Peyer's patch (tissue), 4 donors: ENCODE measurements at regions not wholly inside any gene's neighbourhood (a gene's known extent, or its start where the extent isn't known, plus 50 kb on each side); places are given as distances from the start of the nearest gene placed in this dataset.

Experiments used
- DNase-seq, 3 donors: peaks; one replicate each; pipeline ENCODE4 v3.0.0-alpha.2; 2017 to 2019
- H3K27ac ChIP-seq, 4 donors: fragments of 200-600 bp; sonication (generic); one replicate each; pipeline ENCODE4 v1.5.1; 2016 to 2019
- H3K27me3 ChIP-seq, 2 donors: fragments of 200-600 bp; sonication (generic); one replicate each; pipeline ENCODE4 v1.5.1; 2019
- H3K36me3 ChIP-seq, 3 donors: fragments of 200-600 bp; sonication (generic); one replicate each; pipeline ENCODE4 v1.5.1; 2016 to 2019
- H3K4me1 ChIP-seq, 4 donors: fragments of 200-600 bp; sonication (generic); one replicate each; pipeline ENCODE4 v1.5.1; 2016 to 2019
- H3K4me3 ChIP-seq, 4 donors: fragments of 200-600 bp; sonication (generic); 1 replicate in 3 of 4; 2 replicates in 1 of 4; pipeline ENCODE4 v1.5.1; 2016 to 2019; ENCODE audit warnings: mild to moderate bottlenecking in 1 of 4
- H3K9me3 ChIP-seq, 4 donors: fragments of 200-600 bp; sonication (generic); one replicate each; pipeline ENCODE4 v1.5.1; 2016 to 2019; ENCODE audit warnings: mild to moderate bottlenecking in 1 of 4
- CTCF ChIP-seq, 6 experiments: fragments of 450-650 bp in 4 of 6; fragments of 200-600 bp in 2 of 6; sonication (generic) in 1 of 6; IDR thresholded peaks; one replicate each; pipeline ENCODE4 v1.5.1; 2017 to 2019; ENCODE audit warnings: antibody characterized with exemption in 6 of 6, mild to moderate bottlenecking in 3 of 6, moderate library complexity in 1 of 6
- POLR2A ChIP-seq, 2 donors: fragments of 450-650 bp; IDR thresholded peaks; one replicate each; pipeline ENCODE4 v1.5.1; 2017; ENCODE audit warnings: antibody characterized with exemption in 2 of 2, mild to moderate bottlenecking in 2 of 2, moderate library complexity in 2 of 2

GRCh38 chrX:63466690-63467089 is 115.6 kb upstream of the SPIN4 start:
- TF ChIP-seq POLR2A (IDR thresholded peaks at IDR 0.05) (no peak), CTCF (IDR thresholded peaks at IDR 0.05) (no peak)
- Histone ChIP-seq H3K27ac (no peak overlapping the region), H3K4me1 (no peaks in the 10 kb centered on the region), H3K36me3 (no peaks in the 10 kb centered on the region), H3K27me3 (no peaks in the 10 kb centered on the region), H3K9me3 (no peaks in the 10 kb centered on the region), H3K4me3 (no peak overlapping the region)
- DNase-seq, result no peak

GRCh38 chrX:63458981-63459380 is 107.8 kb upstream of the SPIN4 start:
- Histone ChIP-seq H3K36me3 (no peaks in the 10 kb centered on the region), H3K4me1 (no peaks in the 10 kb centered on the region), H3K27me3 (no peaks in the 10 kb centered on the region), H3K4me3 (no peak overlapping the region), H3K9me3 (no peaks in the 10 kb centered on the region), H3K27ac (no peak overlapping the region)
- no peak for DNase-seq
- TF ChIP-seq POLR2A (IDR thresholded peaks at IDR 0.05) (no peak), CTCF (IDR thresholded peaks at IDR 0.05) (no peak)

- no peak overlapping the region for H3K4me3 ChIP-seq
- no peak for TF ChIP-seq CTCF (IDR thresholded peaks at IDR 0.05)
- TF ChIP-seq POLR2A (IDR thresholded peaks at IDR 0.05), result no peak
- H3K27me3 ChIP-seq, result no peaks in the 10 kb centered on the region
- no peak overlapping the region for H3K27ac ChIP-seq
- no peaks in the 10 kb centered on the region for H3K4me1 ChIP-seq
- peaks cover 0 to 3% (median 0%) of the 10 kb centered on the region in 4 donors for H3K9me3 ChIP-seq
- H3K36me3 ChIP-seq, result no peaks in the 10 kb centered on the region
- no peak for DNase-seq
Observed at GRCh38 chrX:63453571-63453970, 102.4 kb upstream of the SPIN4 start.

GRCh38 chrX:63441717-63442116 is 90.6 kb upstream of the SPIN4 start:
- Histone ChIP-seq H3K4me3 (no peak overlapping the region), H3K27ac (no peak overlapping the region), H3K9me3 (no peaks in the 10 kb centered on the region), H3K36me3 (no peaks in the 10 kb centered on the region), H3K4me1 (no peaks in the 10 kb centered on the region), H3K27me3 (no peaks in the 10 kb centered on the region)
- no peak for DNase-seq
- TF ChIP-seq CTCF (IDR thresholded peaks at IDR 0.05) (no peak), POLR2A (IDR thresholded peaks at IDR 0.05) (no peak)

GRCh38 chrX:63439580-63439979 is 88.4 kb upstream of the SPIN4 start:
- Histone ChIP-seq H3K4me3 (no peak overlapping the region), H3K4me1 (no peaks in the 10 kb centered on the region), H3K27ac (no peak overlapping the region), H3K36me3 (no peaks in the 10 kb centered on the region), H3K9me3 (no peaks in the 10 kb centered on the region), H3K27me3 (no peaks in the 10 kb centered on the region)
- TF ChIP-seq POLR2A (IDR thresholded peaks at IDR 0.05) (no peak), CTCF (IDR thresholded peaks at IDR 0.05) (no peak)
- no peak for DNase-seq

- TF ChIP-seq CTCF (IDR thresholded peaks at IDR 0.05) (no peak), POLR2A (IDR thresholded peaks at IDR 0.05) (no peak)
- H3K36me3 ChIP-seq, result no peaks in the 10 kb centered on the region
- no peaks in the 10 kb centered on the region for H3K9me3 ChIP-seq
- no peaks in the 10 kb centered on the region for H3K27me3 ChIP-seq
- no peak overlapping the region for H3K27ac ChIP-seq
- no peak overlapping the region for H3K4me3 ChIP-seq
- no peak for DNase-seq
- no peaks in the 10 kb centered on the region for H3K4me1 ChIP-seq
Observed at GRCh38 chrX:63436865-63437264, 85.7 kb upstream of the SPIN4 start.
